PC-3 (cell line): ENCODE measurements at regions not wholly inside any gene's neighbourhood (a gene's known extent, or its start where the extent isn't known, plus 50 kb on each side); places are given as distances from the start of the nearest gene placed in this dataset.

Source experiments
- CTCF ChIP-seq: fragments of 300-600 bp; sonication (generic); conservative IDR thresholded peaks from 2 replicates; pipeline ENCODE4 v1.5.1; 2017; ENCODE audit warnings: antibody characterized with exemption, low read depth, mild to moderate bottlenecking, low read length
- EZH2 ChIP-seq: fragments of 300-600 bp; sonication (generic); IDR thresholded peaks from one replicate; pipeline ENCODE4 v1.6.1; 2017; ENCODE audit warnings: antibody characterized with exemption, mild to moderate bottlenecking, low read length; ENCODE audit not compliant: unreplicated experiment
- EZH2phosphoT487 ChIP-seq: fragments of 300-600 bp; sonication (generic); IDR thresholded peaks from 2 replicates; pipeline ENCODE4 v1.6.1; 2018; ENCODE audit warnings: mild to moderate bottlenecking, antibody characterized with exemption, low read length, borderline replicate concordance

GRCh38 chr14:101330416-101331140 lies 230.7 kb upstream of the DIO3 start:
- no peak for TF ChIP-seq CTCF
- no peak for TF ChIP-seq EZH2
- no peak for TF ChIP-seq EZH2phosphoT487
